Pancreas (tissue), 10 donors: ENCODE measurements at regions not wholly inside any gene's neighbourhood (a gene's known extent, or its start where the extent isn't known, plus 50 kb on each side); places are given as distances from the start of the nearest gene placed in this dataset.

Experiments used
- ATAC-seq, 4 donors: fragments of 200-7000 bp; cut with Tn5 transposase; one replicate each; pipeline versions ENCODE4 v1.8.0 to v1.9.1; 2020; ENCODE audit warnings: mild to moderate bottlenecking in 4 of 4, moderate library complexity in 4 of 4
- DNase-seq, 6 donors: peaks; one replicate each; pipeline ENCODE4 v3.0.0-alpha.2; 2020
- FAIRE-seq: peaks from 2 replicates; lab custom pipeline; 2012; peaks lifted over from hg19 to GRCh38; lab: Jason Lieb, UNC
- H3K27ac ChIP-seq, 4 donors: fragments of 200-600 bp; sonication (generic); 1 replicate in 3 of 4; 2 replicates in 1 of 4; pipeline versions ENCODE4 v1.5.0 to v1.8.0; 2020
- H3K27me3 ChIP-seq, 4 donors: fragments of 200-600 bp; one replicate each; pipeline ENCODE4 v1.8.0; 2021
- H3K36me3 ChIP-seq, 3 donors: fragments of 200-600 bp; sonication (generic) in 1 of 3; one replicate each; pipeline versions ENCODE4 v1.5.0 to v1.8.0; 2020 to 2021
- H3K4me1 ChIP-seq, 3 donors: fragments of 200-600 bp; one replicate each; pipeline ENCODE4 v1.8.0; 2021
- H3K4me3 ChIP-seq, 4 donors: fragments of 200-600 bp; sonication (generic) in 2 of 4; one replicate each; pipeline versions ENCODE4 v1.5.0 to v1.8.0; 2020 to 2021
- H3K9me3 ChIP-seq, 4 donors: fragments of 200-600 bp; one replicate each; pipeline ENCODE4 v1.8.0; 2021
- CTCF ChIP-seq, 4 donors: fragments of 200-600 bp; sonication (generic) in 3 of 4; IDR thresholded peaks; one replicate each; pipeline versions ENCODE4 v1.5.0 to v1.8.0; 2021; ENCODE audit warnings: antibody characterized with exemption in 4 of 4
- WGBS, 2 donors: extraction: QIAGEN DNeasy Blood & Tissue Kit; methylation state at CpG; one replicate each; pipeline ENCODE4 v1.1.7; 2013; 5-methylcytosine and 5-hydroxymethylcytosine counted together
- intact Hi-C, 3 donors: fragments of 100-400 bp; cut with DNase I; formaldehyde crosslinking; loops; one replicate each; pipeline versions ENCODE4 v1.11.1 to v1.14.2; 2022
- donor health status: healthy with polysubstance abuse.
- donor health status: DM: no; HTN: no; CAD: no; lungs with moderate emphysema.
- donor health status: DM: no; HTN: no; CAD: no.
- donor health status: control.
- donor health status: control.
- donor health status: Bipolar disorder and iron deficiency.
- donor health status: DM: yes; HTN: yes; CAD: no.
- donor health status: DM: no; HTN: no; CAD: no.
- donor health status: DM: no; HTN: no; CAD: no.
- donor health status: DM: yes; HTN: yes; CAD: no.

GRCh38 chr11:70707821-70708220 lies 309.5 kb downstream of the CTTN start:
- Histone ChIP-seq H3K27me3 (no peaks in the 10 kb centered on the region), H3K9me3 (no peaks in the 10 kb centered on the region), H3K4me1 (no peaks in the 10 kb centered on the region), H3K36me3 (no peaks in the 10 kb centered on the region), H3K4me3 (no peak overlapping the region), H3K27ac (no peak overlapping the region)
- FAIRE-seq: no peak
- no peak for ATAC-seq
- 88 to 90% methylated on average over 6 of the region's 6 CpGs for WGBS, 2 donors
- TF ChIP-seq CTCF (IDR thresholded peaks at IDR 0.05): no peak
- intact Hi-C loops: no loop called here
- no peak for DNase-seq

- no peaks in the 10 kb centered on the region for H3K36me3 ChIP-seq
- 93 to 94% methylated on average over 16 of the region's 16 CpGs for WGBS, 2 donors
- no peak overlapping the region for H3K4me3 ChIP-seq
- no peak for FAIRE-seq
- H3K4me1 ChIP-seq: no peaks in the 10 kb centered on the region
- DNase-seq: no peak
- no peak for ATAC-seq
- intact Hi-C loops: no loop called here
- no peaks in the 10 kb centered on the region for H3K9me3 ChIP-seq
- no peaks in the 10 kb centered on the region for H3K27me3 ChIP-seq
- TF ChIP-seq CTCF (IDR thresholded peaks at IDR 0.05): no peak
- no peak overlapping the region for H3K27ac ChIP-seq
These were observed 311.3 kb downstream of the CTTN start for GRCh38 chr11:70709596-70709995.

- intact Hi-C loops: no loop called here
- Histone ChIP-seq H3K4me1 (no peaks in the 10 kb centered on the region), H3K9me3 (no peaks in the 10 kb centered on the region), H3K4me3 (no peak overlapping the region), H3K27me3 (no peaks in the 10 kb centered on the region), H3K27ac (no peak overlapping the region), H3K36me3 (no peaks in the 10 kb centered on the region)
- 89 to 92% methylated on average over 11 of the region's 11 CpGs for WGBS, 2 donors
- no peak for DNase-seq
- no peak for FAIRE-seq
- no peak for TF ChIP-seq CTCF (IDR thresholded peaks at IDR 0.05)
- ATAC-seq: no peak
These were observed 311.9 kb downstream of the CTTN start for GRCh38 chr11:70710192-70710591.

GRCh38 chr11:70710601-70711000 lies 312.3 kb downstream of the CTTN start:
- FAIRE-seq (no peak), ATAC-seq (no peak), DNase-seq (no peak)
- Histone ChIP-seq H3K4me1 (no peaks in the 10 kb centered on the region), H3K27me3 (no peaks in the 10 kb centered on the region), H3K9me3 (no peaks in the 10 kb centered on the region), H3K27ac (no peak overlapping the region), H3K36me3 (no peaks in the 10 kb centered on the region), H3K4me3 (no peak overlapping the region)
- intact Hi-C loops: no loop called here
- no peak for TF ChIP-seq CTCF (IDR thresholded peaks at IDR 0.05)
- WGBS, 2 donors: 80 to 81% methylated on average over 9 of the region's 9 CpGs

GRCh38 chr11:70711095-70711910 lies 313.0 kb downstream of the CTTN start:
- DNase-seq: no peak
- 84 to 88% methylated on average over 30 of the region's 30 CpGs for WGBS, 2 donors
- ATAC-seq: no peak
- H3K4me1 ChIP-seq: no peaks in the 10 kb centered on the region
- H3K27me3 ChIP-seq: no peaks in the 10 kb centered on the region
- no peak for FAIRE-seq
- H3K27ac ChIP-seq: no peak overlapping the region
- no peaks in the 10 kb centered on the region for H3K9me3 ChIP-seq
- no peak for TF ChIP-seq CTCF (IDR thresholded peaks at IDR 0.05)
- H3K4me3 ChIP-seq: no peak overlapping the region
- no peaks in the 10 kb centered on the region for H3K36me3 ChIP-seq
- intact Hi-C loops: no loop called here
